ENCODE measurements at regions not wholly inside any gene's neighbourhood (a gene's known extent, or its start where the extent isn't known, plus 50 kb on each side); places are given as distances from the start of the nearest gene placed in this dataset.

- TF ChIP-seq KLF7 (tag by site-specific recombination; IDR thresholded peaks at IDR 0.05; ENCODE audit: borderline replicate concordance) = no peak
- no peak for TF ChIP-seq CTCF (tag by site-specific recombination; IDR thresholded peaks at IDR 0.05)
- TF ChIP-seq, protein P1, sequence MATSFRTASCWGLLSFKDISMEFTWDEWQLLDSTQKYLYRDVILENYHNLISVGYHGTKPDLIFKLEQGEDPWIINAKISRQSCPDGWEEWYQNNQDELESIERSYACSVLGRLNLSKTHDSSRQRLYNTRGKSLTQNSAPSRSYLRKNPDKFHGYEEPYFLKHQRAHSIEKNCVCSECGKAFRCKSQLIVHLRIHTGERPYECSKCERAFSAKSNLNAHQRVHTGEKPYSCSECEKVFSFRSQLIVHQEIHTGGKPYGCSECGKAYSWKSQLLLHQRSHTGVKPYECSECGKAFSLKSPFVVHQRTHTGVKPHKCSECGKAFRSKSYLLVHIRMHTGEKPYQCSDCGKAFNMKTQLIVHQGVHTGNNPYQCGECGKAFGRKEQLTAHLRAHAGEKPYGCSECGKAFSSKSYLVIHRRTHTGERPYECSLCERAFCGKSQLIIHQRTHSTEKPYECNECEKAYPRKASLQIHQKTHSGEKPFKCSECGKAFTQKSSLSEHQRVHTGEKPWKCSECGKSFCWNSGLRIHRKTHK (tag by site-specific recombination; IDR thresholded peaks at IDR 0.05) = no peak
- no peak for TF ChIP-seq SETDB1 (IDR thresholded peaks at IDR 0.05; ENCODE audit: insufficient read length, low read length)
- no peak for TF ChIP-seq MZF1 (tag by site-specific recombination; IDR thresholded peaks at IDR 0.05; ENCODE audit: borderline replicate concordance)
- no peak for TF ChIP-seq KLF17 (tag by site-specific recombination; IDR thresholded peaks at IDR 0.05)
- no peak for TF ChIP-seq ZNF785 (tag by site-specific recombination; IDR thresholded peaks at IDR 0.05)
- TF ChIP-seq, protein P2, sequence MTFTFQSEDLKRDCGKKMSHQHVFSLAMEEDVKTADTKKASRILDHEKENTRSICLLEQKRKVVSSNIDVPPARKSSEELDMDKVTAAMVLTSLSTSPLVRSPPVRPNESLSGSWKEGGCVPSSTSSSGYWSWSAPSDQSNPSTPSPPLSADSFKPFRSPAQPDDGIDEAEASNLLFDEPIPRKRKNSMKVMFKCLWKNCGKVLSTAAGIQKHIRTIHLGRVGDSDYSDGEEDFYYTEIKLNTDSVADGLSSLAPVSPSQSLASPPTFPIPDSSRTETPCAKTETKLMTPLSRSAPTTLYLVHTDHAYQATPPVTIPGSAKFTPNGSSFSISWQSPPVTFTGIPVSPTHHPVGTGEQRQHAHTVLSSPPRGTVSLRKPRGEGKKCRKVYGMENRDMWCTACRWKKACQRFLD (tag by site-specific recombination; IDR thresholded peaks at IDR 0.05) = no peak
- no peak for TF ChIP-seq ZNF362 (tag by site-specific recombination; IDR thresholded peaks at IDR 0.05)
- TF ChIP-seq GLIS1 (tag by site-specific recombination; IDR thresholded peaks at IDR 0.05) = no peak
- no peak for TF ChIP-seq ZNF132 (tag by site-specific recombination; IDR thresholded peaks at IDR 0.05; ENCODE audit: borderline replicate concordance)
- no peak for TF ChIP-seq ZSCAN30 (tag by site-specific recombination; IDR thresholded peaks at IDR 0.05)
- TF ChIP-seq BCL11B (tag by site-specific recombination; IDR thresholded peaks at IDR 0.05; ENCODE audit: low read depth) = no peak
Observed at GRCh38 chrX:19245711-19246269, 97.9 kb upstream of the PDHA1 start.
